Adrenal gland (tissue), 5 donors: ENCODE measurements at regions not wholly inside any gene's neighbourhood (a gene's known extent, or its start where the extent isn't known, plus 50 kb on each side); places are given as distances from the start of the nearest gene placed in this dataset.

ENCODE experiments used
- CTCF ChIP-seq, 6 experiments: fragments of 450-650 bp in 4 of 6; fragments of 200-600 bp in 2 of 6; sonication (generic) in 1 of 6; IDR thresholded peaks; 1 replicate in 5 of 6; 2 replicates in 1 of 6; pipeline versions ENCODE4 v1.5.1 to v1.8.0; 2016 to 2021; ENCODE audit warnings: antibody characterized with exemption in 6 of 6, mild to moderate bottlenecking in 2 of 6, moderate library complexity in 1 of 6
- POLR2A ChIP-seq, 2 donors: fragments of 450-650 bp; IDR thresholded peaks; one replicate each; pipeline ENCODE4 v1.6.1; 2017; ENCODE audit warnings: antibody characterized with exemption in 2 of 2, mild to moderate bottlenecking in 2 of 2, moderate library complexity in 1 of 2
- donor health status: DM: no; HTN: no; CAD: no.

GRCh38 chr7:98551611-98552273 is 65.3 kb upstream of the NPTX2 start:
- TF ChIP-seq POLR2A (IDR thresholded peaks at IDR 0.05) (no peak), CTCF (IDR thresholded peaks at IDR 0.05) (no peak)
